ENCODE measurements at regions not wholly inside any gene's neighbourhood (a gene's known extent, or its start where the extent isn't known, plus 50 kb on each side); places are given as distances from the start of the nearest gene placed in this dataset.

DNA sequence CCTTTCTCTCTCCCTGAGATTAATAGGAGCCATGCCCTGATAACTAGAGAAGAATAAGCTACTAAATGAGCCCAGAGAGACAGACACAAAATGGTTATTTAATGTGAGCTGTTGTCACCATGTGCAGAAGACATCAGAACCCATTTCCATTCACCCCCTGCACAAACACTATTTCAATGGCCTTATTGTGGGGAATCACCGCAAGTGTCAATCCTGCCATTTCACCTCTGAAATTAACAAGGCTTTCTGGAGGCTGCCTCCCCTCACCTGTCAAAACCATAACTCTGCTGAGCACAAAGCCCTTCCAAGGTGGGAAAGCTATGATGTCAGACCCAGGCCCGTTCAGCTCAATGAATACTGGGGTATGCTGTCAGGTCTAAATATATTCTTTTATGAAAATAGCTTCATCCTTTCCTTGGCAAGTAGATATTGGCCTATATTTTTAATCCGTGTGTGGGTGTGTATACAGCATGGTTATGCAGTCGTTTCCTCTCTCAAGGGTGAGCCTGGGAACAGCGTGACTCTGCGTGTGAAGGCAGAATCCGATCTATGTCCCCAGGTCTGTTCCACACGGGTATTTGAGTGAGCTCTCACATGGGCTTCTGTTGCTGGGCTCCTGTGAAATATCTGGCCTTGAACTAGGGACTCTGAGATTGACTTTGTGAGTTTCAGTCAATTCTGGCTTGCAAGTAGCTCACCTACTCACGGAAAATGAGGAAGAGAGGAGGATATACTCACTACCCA is 266.3 kb downstream of the FBXW7 start:
- no peak for DNase-seq (ENCODE audit: low read depth, low spot score)
- no peak overlapping the region for H3K4me3 ChIP-seq (ENCODE audit: low read length)

DNA sequence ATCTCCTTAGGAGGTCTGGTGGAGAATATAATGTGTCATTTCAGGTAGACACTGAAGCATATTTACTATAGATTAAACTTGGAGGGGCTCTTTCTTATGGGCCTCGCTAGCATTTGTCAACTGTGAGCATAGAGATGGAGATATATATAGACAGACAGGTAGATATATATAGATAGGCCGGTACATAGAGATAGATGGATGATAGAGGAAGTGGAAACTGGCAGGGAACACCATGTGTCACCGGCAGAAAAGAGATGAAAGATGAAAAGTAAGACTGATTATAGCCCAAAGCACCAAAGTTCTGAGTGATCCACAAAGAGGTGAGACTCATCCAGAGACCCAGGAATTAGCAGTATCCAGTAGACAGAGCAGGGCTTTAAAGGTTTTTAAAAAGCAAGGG is 268.1 kb downstream of the FBXW7 start:
- H3K4me3 ChIP-seq (ENCODE audit: low read length) = no peak overlapping the region
- no peak for DNase-seq (ENCODE audit: low read depth, low spot score)

DNA sequence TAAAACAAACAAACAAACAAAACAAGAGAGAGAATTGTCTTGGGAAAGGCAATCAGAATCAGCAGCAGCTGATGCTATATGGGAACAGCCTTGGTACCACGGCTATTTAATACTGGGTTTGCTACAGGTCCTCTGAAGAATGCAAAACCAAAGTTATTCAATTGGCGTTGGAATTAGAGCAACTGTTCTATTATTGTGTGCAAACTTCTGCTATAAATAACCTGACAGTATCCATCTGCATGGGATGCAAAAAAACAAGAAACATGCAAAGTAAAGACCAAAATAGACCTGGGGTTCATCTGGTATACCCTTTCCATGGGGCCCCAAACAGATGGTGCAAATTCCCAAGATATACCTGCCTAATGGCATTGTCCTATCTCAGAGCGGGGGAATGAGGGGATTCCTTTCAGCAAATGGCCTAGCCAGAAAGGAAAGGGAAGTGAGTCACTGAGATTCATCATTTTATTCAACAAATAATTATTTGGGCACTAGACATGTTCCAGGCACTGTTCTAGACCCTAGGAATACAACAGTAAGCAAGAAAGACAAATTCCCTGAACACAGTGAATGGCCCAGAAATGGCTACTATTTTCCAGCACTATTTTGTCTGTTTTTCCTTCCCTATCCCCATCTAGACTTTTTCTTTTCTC is 268.9 kb downstream of the FBXW7 start:
- H3K4me3 ChIP-seq (ENCODE audit: low read length) = no peak overlapping the region
- no peak for DNase-seq (ENCODE audit: low read depth, low spot score)

DNA sequence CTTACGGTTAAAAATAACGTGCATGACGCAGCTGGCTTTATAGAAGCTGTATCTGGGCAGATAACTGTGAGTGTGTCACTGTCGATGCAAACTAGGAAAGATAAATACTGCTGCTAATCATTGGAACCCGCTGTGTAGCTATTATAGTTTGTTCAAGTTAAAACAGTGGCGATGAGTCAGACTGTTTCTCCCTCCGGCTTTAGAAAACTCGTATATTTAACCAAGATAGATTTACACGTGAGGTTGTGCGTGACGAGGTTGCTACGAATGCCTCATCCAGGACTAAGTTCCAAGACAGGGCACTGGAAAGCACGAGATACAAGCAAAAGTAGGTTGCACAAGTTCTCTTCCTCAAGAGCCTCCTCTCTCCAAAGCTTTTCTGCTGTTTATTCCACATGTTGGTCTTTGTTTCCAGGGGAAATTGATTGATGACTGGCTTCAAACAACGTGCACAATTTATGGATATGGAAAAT is 270.7 kb downstream of the FBXW7 start:
- no peak overlapping the region for H3K4me3 ChIP-seq (ENCODE audit: low read length)
- DNase-seq (ENCODE audit: low read depth, low spot score) = no peak

DNA sequence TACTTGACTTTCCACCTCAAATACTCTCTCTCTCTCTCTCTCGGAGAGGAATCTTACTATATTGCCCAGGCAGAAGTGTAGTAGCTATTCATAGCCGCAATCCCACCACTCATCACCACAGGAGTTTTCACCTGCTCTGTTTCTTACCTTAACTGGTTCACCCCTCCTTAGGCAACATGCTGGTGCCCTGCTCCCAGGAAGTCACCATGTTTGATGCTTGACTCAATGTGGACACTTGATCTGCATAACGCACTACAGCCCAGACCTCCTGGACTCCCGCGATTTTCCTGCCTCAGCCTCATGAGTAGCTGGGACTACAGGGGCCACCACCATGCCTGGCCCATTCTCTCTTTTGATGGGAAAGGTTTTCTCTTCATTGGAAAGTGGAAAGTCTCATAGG is 271.8 kb downstream of the FBXW7 start:
- no peak overlapping the region for H3K4me3 ChIP-seq (ENCODE audit: low read length)
- DNase-seq (ENCODE audit: low read depth, low spot score) = no peak

DNA sequence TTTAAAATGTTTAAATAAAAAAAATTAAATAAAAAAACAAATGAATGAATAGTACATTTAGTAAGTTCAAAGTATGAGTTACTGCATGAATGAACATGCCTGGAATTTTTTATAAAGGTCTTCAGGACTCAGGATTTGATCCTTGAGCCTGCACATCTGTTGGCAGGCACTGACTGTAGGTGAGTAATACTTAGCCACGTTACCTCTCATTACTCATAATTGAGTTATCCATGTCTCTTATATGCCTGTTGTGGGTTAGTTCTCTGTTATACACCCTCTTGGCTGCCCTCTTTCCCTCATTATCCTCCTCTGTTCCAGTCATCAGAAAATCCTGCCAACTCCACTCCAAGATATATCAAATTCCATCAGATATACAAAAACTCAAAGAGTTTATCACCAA is 276.0 kb downstream of the FBXW7 start:
- no peak for DNase-seq (ENCODE audit: low read depth, low spot score)
- H3K4me3 ChIP-seq (ENCODE audit: low read length) = no peak overlapping the region

DNA sequence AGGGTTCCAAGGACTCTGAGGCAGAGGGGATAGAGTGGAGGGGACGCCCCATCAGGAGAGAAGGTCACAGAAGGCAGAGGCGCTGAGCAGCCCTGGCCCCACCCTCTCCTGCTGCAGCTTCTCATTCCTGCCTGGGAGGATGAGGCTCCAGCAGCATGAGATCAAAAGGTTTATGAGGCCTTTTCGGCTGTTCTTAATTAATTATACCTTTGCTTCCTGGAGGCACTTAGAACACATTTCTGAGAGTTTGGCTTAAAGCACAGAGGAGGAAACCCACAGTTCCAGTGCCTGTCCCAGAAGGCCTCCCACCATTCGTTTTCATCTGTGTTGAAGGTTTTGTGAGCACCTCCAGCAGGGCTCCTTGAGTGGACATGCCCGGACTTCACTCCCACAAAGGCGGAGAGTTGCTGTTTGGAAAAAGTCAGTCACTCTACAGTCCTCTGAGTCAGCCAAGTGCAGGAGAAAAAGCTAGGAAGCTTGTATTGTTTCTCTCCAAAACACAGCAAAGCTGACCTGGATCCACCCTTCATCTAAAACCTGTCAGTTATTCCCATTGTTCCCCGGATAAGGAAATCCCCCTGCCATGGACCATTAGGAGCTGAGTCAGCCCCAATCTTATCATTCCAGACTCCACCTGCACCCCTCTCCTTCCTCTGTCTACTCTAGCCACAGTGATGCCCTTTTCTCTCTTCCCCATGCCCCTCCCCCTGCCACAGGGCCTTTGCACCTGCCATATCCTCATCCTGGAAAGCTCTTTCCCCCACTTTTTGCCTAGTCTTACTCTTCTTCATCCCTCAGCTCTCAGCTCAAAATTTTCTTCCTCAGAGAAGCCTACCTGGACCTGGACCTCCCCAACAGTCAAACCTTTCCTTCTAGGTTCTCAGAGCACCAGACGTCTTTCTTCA is 276.8 kb downstream of the FBXW7 start:
- peak; percentile 39 for DNase-seq (ENCODE audit: low read depth, low spot score)
- H3K4me3 ChIP-seq (ENCODE audit: low read length) = no peak overlapping the region; the same call in 1 of the 2 replicates

DNA sequence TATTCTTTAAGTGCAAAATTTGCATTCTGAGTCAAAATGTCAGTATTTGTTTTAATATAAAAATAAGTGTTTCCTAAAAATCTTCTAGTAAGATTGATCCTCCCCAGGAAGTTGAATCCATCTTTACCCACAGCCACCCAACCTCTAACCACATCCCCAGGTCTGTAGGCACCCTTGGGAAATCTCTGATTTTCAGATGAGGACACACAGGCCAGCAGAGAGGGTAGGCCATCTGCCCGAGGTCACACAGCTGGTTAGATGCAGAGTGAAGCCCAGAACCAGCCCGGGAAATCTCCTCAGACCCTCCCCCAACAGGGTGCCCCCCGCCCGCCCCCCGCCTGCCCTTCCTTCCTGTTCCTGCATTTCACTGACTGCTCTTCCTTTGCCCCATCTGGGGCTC is 277.5 kb downstream of the FBXW7 start:
- DNase-seq (ENCODE audit: low read depth, low spot score) = peak; percentile 78
- H3K4me3 ChIP-seq (ENCODE audit: low read length) = no peak overlapping the region

DNA sequence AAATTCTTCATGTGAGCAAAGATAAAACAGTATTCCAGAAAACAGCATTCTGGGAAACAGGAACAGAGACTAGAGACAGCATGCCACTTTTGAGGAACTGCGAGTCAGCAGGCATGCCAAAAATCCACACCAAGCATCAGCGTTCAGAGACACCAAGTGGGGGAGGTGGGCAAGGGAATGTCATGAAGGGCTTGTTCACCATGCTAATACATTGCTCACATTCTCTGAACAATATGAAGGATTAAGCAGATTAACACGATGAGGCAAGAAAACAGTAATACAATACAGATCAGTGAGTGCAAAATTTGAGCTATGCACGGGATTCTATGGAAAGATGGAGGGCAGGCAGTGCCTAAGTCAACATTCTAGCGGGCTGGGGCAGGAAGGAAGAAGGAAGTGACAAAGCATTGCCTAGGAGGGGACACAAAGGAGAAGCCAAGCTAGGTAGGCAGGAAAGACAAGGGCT is 278.3 kb downstream of the FBXW7 start:
- no peak overlapping the region for H3K4me3 ChIP-seq (ENCODE audit: low read length)
- no peak for DNase-seq (ENCODE audit: low read depth, low spot score)

DNA sequence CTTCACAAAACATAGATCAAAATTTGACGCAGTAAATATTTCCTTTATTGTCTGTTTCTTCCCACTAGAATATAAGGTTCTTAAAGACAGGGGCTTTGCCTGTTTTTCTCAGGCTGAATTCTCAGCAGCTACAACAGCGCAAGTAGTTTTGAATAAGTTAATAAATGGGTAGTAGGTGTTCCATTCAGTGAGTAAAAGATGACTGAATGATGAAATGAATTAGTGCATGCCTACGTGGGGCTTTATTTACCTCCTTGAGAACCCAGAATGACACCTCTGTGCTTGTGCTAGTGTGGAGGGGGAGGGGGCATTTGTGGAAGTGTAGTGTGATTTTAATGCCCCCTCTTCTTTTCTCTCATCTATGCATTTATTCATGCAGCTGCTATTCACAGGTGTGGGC is 278.9 kb downstream of the FBXW7 start:
- no peak overlapping the region for H3K4me3 ChIP-seq (ENCODE audit: low read length)
- no peak for DNase-seq (ENCODE audit: low read depth, low spot score)

DNA sequence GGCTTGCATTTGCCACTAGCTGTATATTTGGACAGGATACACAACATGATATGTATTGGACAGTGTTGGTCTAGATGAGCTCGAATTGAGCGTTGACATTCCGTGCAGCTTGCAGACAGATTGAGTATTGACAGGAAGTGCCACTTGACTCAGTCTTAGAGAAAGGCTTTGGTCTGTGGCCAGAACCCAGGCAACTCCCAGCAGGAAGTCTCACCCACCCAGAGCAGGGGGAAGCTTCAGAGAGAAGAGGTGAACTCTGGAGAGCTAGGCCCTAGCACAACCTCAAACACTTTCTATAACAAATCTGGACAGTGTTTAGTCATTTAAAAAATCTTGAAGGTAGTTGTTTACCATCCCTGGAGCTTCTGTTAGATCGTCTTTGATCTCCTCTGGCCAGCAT is 280.5 kb downstream of the FBXW7 start:
- peak; percentile 82 for DNase-seq (ENCODE audit: low read depth, low spot score)
- no peak overlapping the region for H3K4me3 ChIP-seq (ENCODE audit: low read length)

DNA sequence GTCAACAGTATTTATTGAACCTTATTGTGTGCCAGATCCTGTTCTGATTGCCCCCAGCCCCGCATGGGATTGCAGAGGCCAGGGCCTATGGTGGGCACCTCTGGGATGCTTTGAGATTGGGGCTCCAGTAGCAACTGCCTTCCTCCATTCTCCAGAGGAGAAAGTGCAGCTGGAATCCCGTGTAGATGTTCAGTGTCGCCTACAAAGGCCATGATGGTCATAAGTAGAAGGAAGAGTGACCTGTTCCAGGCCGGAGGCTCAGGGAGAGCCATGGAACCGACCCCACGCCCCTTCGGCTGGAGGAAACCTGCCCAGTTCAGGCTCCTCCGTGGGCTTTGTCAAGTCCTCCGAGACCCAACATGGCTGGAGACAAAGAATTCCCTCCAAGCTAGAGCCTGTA is 287.5 kb downstream of the FBXW7 start:
- no peak for DNase-seq (ENCODE audit: low read depth, low spot score)
- no peak overlapping the region for H3K4me3 ChIP-seq (ENCODE audit: low read length)

DNA sequence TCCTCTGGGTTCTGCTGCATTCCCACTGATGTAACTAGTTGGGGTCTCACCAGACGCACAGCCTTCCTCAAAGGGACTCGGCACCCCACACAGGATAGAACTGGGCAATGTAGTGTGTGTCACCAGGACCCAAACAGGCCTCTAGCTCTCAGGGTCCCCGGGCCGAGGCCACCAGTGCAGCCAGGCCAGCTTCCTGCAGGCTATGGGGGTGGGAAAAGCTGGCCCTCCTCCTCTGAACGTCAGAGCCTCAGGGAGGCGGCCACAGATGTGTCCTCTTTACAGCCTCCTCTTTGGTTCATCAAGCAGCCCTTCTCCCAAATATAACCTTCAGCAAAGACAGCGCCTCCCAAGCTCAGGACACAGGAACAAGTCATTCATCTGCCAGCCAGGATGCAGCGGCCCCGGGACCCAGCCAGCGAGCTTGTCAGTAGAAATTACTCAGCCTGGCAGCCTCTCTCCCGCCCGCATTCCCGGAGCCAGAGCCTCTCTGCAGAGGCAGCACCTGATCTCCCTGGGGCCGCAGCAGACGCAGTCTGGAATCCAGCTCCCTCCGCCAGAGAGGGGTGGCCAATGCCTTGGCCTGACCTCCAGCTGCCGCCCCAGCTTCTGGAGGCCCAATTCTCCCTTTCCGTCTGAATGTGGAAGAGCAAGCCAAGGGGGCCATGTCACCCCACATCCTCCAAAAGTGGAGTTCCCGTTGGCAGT is 288.5 kb downstream of the FBXW7 start:
- DNase-seq (ENCODE audit: low read depth, low spot score) = no peak

DNA sequence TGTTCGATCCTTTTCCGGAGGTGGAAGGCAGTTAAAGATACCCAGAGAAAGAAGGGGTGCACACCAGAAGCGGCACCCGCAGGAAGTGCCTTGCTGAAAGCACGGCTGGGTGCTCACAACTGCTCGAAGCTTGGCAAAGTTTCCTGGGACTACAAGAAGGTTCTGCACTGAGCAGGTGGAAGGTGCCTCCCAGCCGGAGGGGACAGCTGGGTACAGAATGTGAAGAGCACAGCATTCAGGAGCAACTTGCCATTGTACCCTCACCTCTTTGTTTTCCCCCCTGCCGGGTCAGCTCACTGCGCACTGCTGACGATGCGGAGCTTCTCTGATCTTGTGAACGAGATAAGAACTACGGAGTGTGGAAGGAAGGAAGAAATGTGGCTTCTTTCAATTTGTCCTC is 289.2 kb downstream of the FBXW7 start:
- DNase-seq (ENCODE audit: low read depth, low spot score) = no peak
- H3K4me3 ChIP-seq (ENCODE audit: low read length) = no peak overlapping the region

More for the DNA sequence above, 288.5 kb downstream of the FBXW7 start:
- H3K4me3 ChIP-seq (ENCODE audit: low read length) = no peak overlapping the region

DNA sequence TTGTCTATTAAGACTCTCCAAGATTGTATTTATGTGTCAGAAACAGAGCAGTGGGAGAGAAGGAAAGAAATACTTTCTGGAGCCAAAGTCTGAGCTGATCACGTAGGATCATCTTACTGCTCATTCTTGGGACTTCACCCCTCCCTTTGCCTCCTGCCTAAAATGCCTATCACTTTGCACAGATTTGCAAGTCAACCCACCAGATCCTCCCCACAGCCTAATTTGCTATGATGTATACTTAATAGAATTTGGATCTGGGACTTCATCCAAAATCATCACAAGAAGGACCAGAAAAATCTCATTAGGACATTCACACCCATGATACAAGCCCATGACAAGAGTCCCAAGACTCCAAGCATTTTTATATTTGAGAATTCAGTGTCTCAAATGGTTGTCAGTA is 290.2 kb downstream of the FBXW7 start:
- no peak overlapping the region for H3K4me3 ChIP-seq (ENCODE audit: low read length)
- DNase-seq (ENCODE audit: low read depth, low spot score) = no peak

DNA sequence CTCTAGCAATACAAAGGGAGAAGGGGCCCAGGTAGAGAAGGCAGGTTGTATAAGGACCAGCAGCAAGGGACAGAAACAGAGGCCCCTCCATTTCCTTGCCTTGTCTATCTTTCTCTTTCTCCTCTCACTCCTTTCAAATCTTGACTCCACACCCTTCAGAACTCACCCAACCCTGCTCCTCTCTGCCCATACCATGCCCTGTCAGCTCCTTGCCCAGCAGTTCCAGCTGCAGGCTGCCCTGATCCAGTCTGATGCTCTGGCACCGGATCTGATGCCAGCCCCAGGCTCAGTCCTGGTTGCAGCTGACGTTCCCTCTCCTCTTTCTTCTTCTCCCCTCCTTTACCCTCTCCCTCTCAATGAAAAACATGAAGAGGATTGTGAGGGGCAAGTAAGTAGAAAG is 291.2 kb downstream of the FBXW7 start:
- H3K4me3 ChIP-seq (ENCODE audit: low read length) = no peak overlapping the region
- DNase-seq (ENCODE audit: low read depth, low spot score) = no peak

DNA sequence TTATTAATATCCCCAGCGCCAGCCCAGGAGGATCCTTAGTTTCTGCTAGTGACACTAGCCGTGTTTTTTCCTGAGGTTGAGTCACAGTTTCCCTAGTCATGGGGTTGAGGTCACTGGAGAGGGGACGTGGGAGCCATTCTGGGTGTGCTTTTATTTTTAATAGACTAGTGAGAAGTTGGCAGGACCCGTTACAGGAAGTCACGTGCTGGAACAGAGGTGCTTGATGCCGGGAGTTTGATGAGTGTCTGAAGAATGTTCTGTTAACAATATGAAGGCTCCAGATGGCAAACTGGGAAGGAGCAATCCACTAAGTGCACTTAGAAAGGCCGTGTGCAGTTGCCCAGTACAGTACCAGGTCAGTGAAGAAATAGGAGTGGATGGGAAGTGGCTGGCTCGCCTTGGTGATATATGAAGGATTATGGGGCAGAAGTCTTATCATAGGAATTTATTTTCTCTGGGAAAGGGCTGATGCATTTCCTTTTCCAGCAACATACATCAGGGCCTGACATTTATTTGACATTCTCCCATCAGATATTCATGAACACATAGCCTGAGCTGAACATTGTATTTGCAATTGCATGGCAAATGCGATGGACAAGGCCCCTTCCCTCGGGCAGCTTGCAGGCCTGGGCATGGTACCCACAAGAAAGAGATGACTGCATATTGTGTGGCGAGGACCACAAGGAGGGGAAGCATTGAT is 291.8 kb downstream of the FBXW7 start:
- DNase-seq (ENCODE audit: low read depth, low spot score) = no peak
- no peak overlapping the region for H3K4me3 ChIP-seq (ENCODE audit: low read length)

DNA sequence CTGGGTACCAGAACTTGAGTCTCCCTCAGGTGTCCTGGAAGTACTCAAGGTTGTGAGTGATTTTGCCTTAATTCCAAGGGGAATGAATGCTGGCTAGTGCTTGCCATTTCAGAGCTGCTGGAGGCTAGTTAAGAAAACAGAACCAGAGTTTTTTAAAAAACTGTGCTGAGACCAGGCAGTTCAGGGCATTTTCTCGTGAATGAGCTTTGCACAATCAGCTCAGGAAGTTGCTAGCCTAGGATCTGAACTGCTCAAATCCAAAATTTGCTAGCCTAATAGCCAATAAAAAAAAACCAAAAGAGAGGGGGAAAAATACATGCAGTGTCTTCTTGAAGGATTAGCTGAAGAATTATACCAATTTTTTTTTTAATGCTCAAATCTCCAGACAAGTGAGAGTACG is 292.7 kb downstream of the FBXW7 start:
- H3K4me3 ChIP-seq (ENCODE audit: low read length) = no peak overlapping the region
- DNase-seq (ENCODE audit: low read depth, low spot score) = no peak

DNA sequence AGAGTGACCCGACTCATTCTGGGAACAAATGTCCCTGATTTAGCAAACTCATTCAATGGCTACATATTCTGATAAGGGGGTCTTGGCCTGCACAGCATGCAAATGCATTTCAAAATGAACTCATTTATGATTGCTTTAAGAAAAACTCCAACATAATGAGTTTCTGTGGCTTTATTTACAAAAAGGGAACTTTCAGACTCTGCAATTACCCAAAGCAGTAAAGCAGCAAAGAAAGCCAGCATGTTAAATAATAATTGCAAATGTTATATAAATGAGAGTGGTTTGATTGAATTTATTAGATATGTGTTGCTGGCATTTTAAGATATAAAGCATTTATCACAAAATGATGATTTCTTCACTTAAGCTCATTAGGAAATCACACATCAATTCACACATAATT is 295.7 kb downstream of the FBXW7 start:
- DNase-seq (ENCODE audit: low read depth, low spot score) = no peak
- no peak overlapping the region for H3K4me3 ChIP-seq (ENCODE audit: low read length)
